ENCODE measurements at regions not wholly inside any gene's neighbourhood (a gene's known extent, or its start where the extent isn't known, plus 50 kb on each side); places are given as distances from the start of the nearest gene placed in this dataset.

- TF ChIP-seq CTCF (IDR thresholded peaks at IDR 0.05) = no peak
- TF ChIP-seq POLR2A (IDR thresholded peaks at IDR 0.05) = no peak
Measured at GRCh38 chr1:187236676-187237075, 407.9 kb downstream of the PLA2G4A start.
